GM12874 (cell line): ENCODE measurements at regions not wholly inside any gene's neighbourhood (a gene's known extent, or its start where the extent isn't known, plus 50 kb on each side); places are given as distances from the start of the nearest gene placed in this dataset.

ENCODE experiments used
- CTCF ChIP-seq: IDR thresholded peaks from 2 replicates; pipeline ENCODE4 v1.5.1; 2011; ENCODE audit warnings: low read depth, mild to moderate bottlenecking, control low read depth, low read length, moderate library complexity; ENCODE audit not compliant: insufficient read depth

- TF ChIP-seq CTCF: no peak
These were observed 717.3 kb downstream of the DACH1 start for GRCh38 chr13:71149498-71150363.

GRCh38 chr13:71149046-71149445 is 718.0 kb downstream of the DACH1 start:
- no peak for TF ChIP-seq CTCF

- TF ChIP-seq CTCF: no peak
These were observed 718.6 kb downstream of the DACH1 start for GRCh38 chr13:71148396-71148795.

- no peak for TF ChIP-seq CTCF
These were observed 722.1 kb downstream of the DACH1 start for GRCh38 chr13:71144883-71145282.

GRCh38 chr13:71137101-71137500 is 729.9 kb downstream of the DACH1 start:
- TF ChIP-seq CTCF: no peak

GRCh38 chr13:71124230-71124629 is 742.8 kb downstream of the DACH1 start:
- TF ChIP-seq CTCF: no peak

- TF ChIP-seq CTCF: no peak
These were observed 748.1 kb downstream of the DACH1 start for GRCh38 chr13:71118779-71119364.
